ENCODE measurements at regions not wholly inside any gene's neighbourhood (a gene's known extent, or its start where the extent isn't known, plus 50 kb on each side); places are given as distances from the start of the nearest gene placed in this dataset.

GRCh38 chr9:20043461-20043860, 254.6 kb upstream of the SLC24A2 start:
- intact Hi-C loops (cut with DNase I), result no loop called here
- no peak overlapping the region for H3K27ac ChIP-seq

GRCh38 chr9:20043035-20043434, 254.2 kb upstream of the SLC24A2 start:
- intact Hi-C loops (cut with DNase I), result no loop called here

More at GRCh38 chr9:20043461-20043860, 254.6 kb upstream of the SLC24A2 start:
- H3K4me1 ChIP-seq (replicated peaks), result no peaks in the 10 kb centered on the region
- DNase-seq (ENCODE audit: low spot score), result no peak
- no peak overlapping the region for H3K4me3 ChIP-seq
- 83% methylated on average over 1 of the region's 1 CpG for WGBS
- no peaks in the 10 kb centered on the region for H3K36me3 ChIP-seq
- TF ChIP-seq POLR2A (IDR thresholded peaks at IDR 0.05), result no peak
- no peak for TF ChIP-seq POLR2AphosphoS5 (IDR thresholded peaks at IDR 0.05)
- no peak for TF ChIP-seq CTCF (IDR thresholded peaks at IDR 0.05)
- no peaks in the 10 kb centered on the region for H3K9me3 ChIP-seq
- H3K27me3 ChIP-seq (replicated peaks; ENCODE audit: insufficient read depth), result no peaks in the 10 kb centered on the region

GRCh38 chr9:20042128-20042711, 253.4 kb upstream of the SLC24A2 start:
- Histone ChIP-seq H3K27me3 (replicated peaks; ENCODE audit: insufficient read depth) (no peaks in the 10 kb centered on the region), H3K4me1 (replicated peaks) (no peaks in the 10 kb centered on the region), H3K9me3 (no peaks in the 10 kb centered on the region), H3K27ac (no peak overlapping the region), H3K4me3 (no peak overlapping the region), H3K36me3 (no peaks in the 10 kb centered on the region)
- no peak for DNase-seq (ENCODE audit: low spot score)
- intact Hi-C loops (cut with DNase I), result no loop called here
- no peak for TF ChIP-seq CTCF (IDR thresholded peaks at IDR 0.05)
- no peak for TF ChIP-seq POLR2AphosphoS5 (IDR thresholded peaks at IDR 0.05)
- TF ChIP-seq POLR2A (IDR thresholded peaks at IDR 0.05), result no peak

More at GRCh38 chr9:20043035-20043434, 254.2 kb upstream of the SLC24A2 start:
- no peak overlapping the region for H3K27ac ChIP-seq
- H3K9me3 ChIP-seq, result no peaks in the 10 kb centered on the region
- H3K4me1 ChIP-seq (replicated peaks), result no peaks in the 10 kb centered on the region
- no peak overlapping the region for H3K4me3 ChIP-seq
- DNase-seq (ENCODE audit: low spot score), result no peak
- WGBS, result 96% methylated on average over 3 of the region's 3 CpGs
- no peak for TF ChIP-seq POLR2AphosphoS5 (IDR thresholded peaks at IDR 0.05)
- no peak for TF ChIP-seq POLR2A (IDR thresholded peaks at IDR 0.05)
- TF ChIP-seq CTCF (IDR thresholded peaks at IDR 0.05), result no peak
- H3K36me3 ChIP-seq, result no peaks in the 10 kb centered on the region
- no peaks in the 10 kb centered on the region for H3K27me3 ChIP-seq (replicated peaks; ENCODE audit: insufficient read depth)

GRCh38 chr9:20041697-20042081, 252.9 kb upstream of the SLC24A2 start:
- intact Hi-C loops (cut with DNase I), result no loop called here
- Histone ChIP-seq H3K4me1 (replicated peaks) (no peaks in the 10 kb centered on the region), H3K36me3 (no peaks in the 10 kb centered on the region), H3K9me3 (no peaks in the 10 kb centered on the region), H3K27me3 (replicated peaks; ENCODE audit: insufficient read depth) (no peaks in the 10 kb centered on the region), H3K4me3 (no peak overlapping the region), H3K27ac (no peak overlapping the region)
- no peak for DNase-seq (ENCODE audit: low spot score)
- TF ChIP-seq POLR2AphosphoS5 (IDR thresholded peaks at IDR 0.05), result no peak
- no peak for TF ChIP-seq CTCF (IDR thresholded peaks at IDR 0.05)
- no peak for TF ChIP-seq POLR2A (IDR thresholded peaks at IDR 0.05)
- 48% methylated on average over 5 of the region's 5 CpGs for WGBS

- no peak for TF ChIP-seq POLR2A (IDR thresholded peaks at IDR 0.05)
- no peak for TF ChIP-seq CTCF (IDR thresholded peaks at IDR 0.05)
- intact Hi-C loops (cut with DNase I), result no loop called here
- Histone ChIP-seq H3K27me3 (replicated peaks; ENCODE audit: insufficient read depth) (no peaks in the 10 kb centered on the region), H3K4me3 (no peak overlapping the region), H3K9me3 (no peaks in the 10 kb centered on the region), H3K36me3 (no peaks in the 10 kb centered on the region), H3K27ac (no peak overlapping the region), H3K4me1 (replicated peaks) (no peaks in the 10 kb centered on the region)
- no peak for DNase-seq (ENCODE audit: low spot score)
- 34% methylated on average over 14 of the region's 14 CpGs for WGBS
Measured at GRCh38 chr9:20040991-20041696, 252.3 kb upstream of the SLC24A2 start.

All from prostate gland (tissue), 2 donors.